Liver (tissue), 8 donors: ENCODE measurements at regions not wholly inside any gene's neighbourhood (a gene's known extent, or its start where the extent isn't known, plus 50 kb on each side); places are given as distances from the start of the nearest gene placed in this dataset.

ENCODE experiments used
- DNase-seq: peaks from one replicate; pipeline ENCODE4 v3.0.0-alpha.2; 2017; ENCODE audit warnings: low spot score
- H3K27ac ChIP-seq, 2 donors: one replicate each; pipeline ENCODE4 v1.7.0; 2013; ENCODE audit warnings: inconsistent platforms in 2 of 2, low read length in 2 of 2, control low read depth in 1 of 2, low read depth in 1 of 2, mild to moderate bottlenecking in 1 of 2
- H3K27me3 ChIP-seq, 4 donors: one replicate each; pipeline versions ENCODE4 v1.6.1 to v1.7.0; 2013; ENCODE audit warnings: low read length in 3 of 4, inconsistent platforms in 1 of 4, mild to moderate bottlenecking in 1 of 4, moderate library complexity in 1 of 4; ENCODE audit not compliant: control insufficient read depth in 4 of 4, insufficient read depth in 4 of 4
- H3K36me3 ChIP-seq, 4 donors: one replicate each; pipeline versions ENCODE4 v1.6.1 to v1.7.0; 2013; ENCODE audit warnings: low read length in 3 of 4, mild to moderate bottlenecking in 3 of 4, low read depth in 1 of 4, moderate library complexity in 1 of 4; ENCODE audit not compliant: control insufficient read depth in 4 of 4, insufficient read depth in 3 of 4
- H3K4me1 ChIP-seq, 4 donors: one replicate each; pipeline versions ENCODE4 v1.6.1 to v1.7.0; 2013; ENCODE audit warnings: low read length in 3 of 4, mild to moderate bottlenecking in 3 of 4, moderate library complexity in 1 of 4; ENCODE audit not compliant: control insufficient read depth in 4 of 4, insufficient read depth in 4 of 4
- H3K4me3 ChIP-seq, 3 donors: one replicate each; pipeline versions ENCODE4 v1.6.1 to v1.7.0; 2013; ENCODE audit warnings: low read length in 3 of 3, control low read depth in 1 of 3, low read depth in 1 of 3, mild to moderate bottlenecking in 1 of 3
- H3K9ac ChIP-seq, 2 donors: one replicate each; pipeline ENCODE4 v1.7.0; 2013; ENCODE audit warnings: low read length in 2 of 2, mild to moderate bottlenecking in 2 of 2, moderate library complexity in 2 of 2, control low read depth in 1 of 2, low read depth in 1 of 2
- H3K9me3 ChIP-seq, 4 donors: one replicate each; pipeline versions ENCODE4 v1.6.1 to v1.7.0; 2013; ENCODE audit warnings: low read length in 3 of 4; ENCODE audit not compliant: control insufficient read depth in 4 of 4
- ATF3 ChIP-seq: IDR thresholded peaks from 2 replicates; pipeline ENCODE4 v1.6.1; 2016; ENCODE audit warnings: antibody characterized with exemption
- CTCF ChIP-seq: fragments of 150-350 bp; IDR thresholded peaks from 2 replicates; pipeline ENCODE4 v1.5.1; 2017; ENCODE audit warnings: improper control_type of control experiment, low read depth, low read length; ENCODE audit not compliant: missing input control
- EGR1 ChIP-seq, 2 donors: IDR thresholded peaks; 2 replicates each; pipeline ENCODE4 v1.6.1; 2016 to 2018; ENCODE audit warnings: antibody characterized with exemption in 2 of 2, low read depth in 2 of 2
- GABPA ChIP-seq, 2 donors: IDR thresholded peaks in 1 of 2; conservative IDR thresholded peaks in 1 of 2; 2 replicates each; pipeline ENCODE4 v1.6.1; 2016; ENCODE audit warnings: antibody characterized with exemption in 2 of 2, mild to moderate bottlenecking in 1 of 2, moderate library complexity in 1 of 2
- NR2F2 ChIP-seq: IDR thresholded peaks from 2 replicates; pipeline ENCODE4 v1.6.1; 2016; ENCODE audit warnings: antibody characterized with exemption
- RAD21 ChIP-seq, 2 donors: IDR thresholded peaks; 2 replicates each; pipeline ENCODE4 v1.6.1; 2016; ENCODE audit warnings: antibody characterized with exemption in 2 of 2, mild to moderate bottlenecking in 2 of 2
- REST ChIP-seq: IDR thresholded peaks from 2 replicates; pipeline ENCODE4 v1.6.1; 2016; ENCODE audit warnings: antibody characterized with exemption, mild to moderate bottlenecking
- RXRA ChIP-seq, 2 donors: IDR thresholded peaks; 2 replicates each; pipeline ENCODE4 v1.6.1; 2017 to 2018; ENCODE audit warnings: antibody characterized with exemption in 2 of 2, mild to moderate bottlenecking in 1 of 2
- TAF1 ChIP-seq: conservative IDR thresholded peaks from 2 replicates; pipeline ENCODE4 v1.6.1; 2016; ENCODE audit warnings: antibody characterized with exemption, mild to moderate bottlenecking
- WGBS: extraction: QIAGEN DNeasy Blood & Tissue Kit; methylation state at CpG from one replicate; pipeline ENCODE4 v1.1.7; 2013; 5-methylcytosine and 5-hydroxymethylcytosine counted together
- donor health status: healthy.
- donor health status: healthy.
- donor health status: healthy.
- donor health status: healthy.
- donor health status: healthy.

DNA sequence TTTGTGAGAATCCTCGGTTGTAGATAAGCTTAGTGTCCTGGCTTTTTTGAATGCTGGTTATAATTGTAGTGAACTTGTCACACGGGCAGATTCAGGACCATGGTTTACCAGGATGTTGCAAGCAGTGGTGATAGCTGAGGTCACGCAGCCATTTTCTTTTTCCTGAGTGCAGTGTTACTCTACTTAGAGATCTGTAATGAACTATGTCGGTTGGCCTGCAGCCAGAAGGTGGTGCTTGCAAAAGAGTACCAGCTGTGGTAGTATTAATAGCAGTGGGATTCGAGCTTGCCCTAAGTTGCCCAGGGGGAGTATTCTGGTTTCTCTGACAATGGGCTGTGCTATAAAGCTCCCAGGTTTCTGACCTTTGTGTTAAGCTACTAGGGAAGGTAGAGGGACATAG, 368.9 kb downstream of the SLITRK2 start:
- no peak for TF ChIP-seq ATF3
- no peak overlapping the region for H3K27ac ChIP-seq
- H3K27me3 ChIP-seq = no peaks in the 10 kb centered on the region
- no peak overlapping the region for H3K4me3 ChIP-seq
- no peaks in the 10 kb centered on the region for H3K36me3 ChIP-seq
- no peaks in the 10 kb centered on the region for H3K9me3 ChIP-seq
- H3K4me1 ChIP-seq = no peaks in the 10 kb centered on the region
- H3K9ac ChIP-seq = no peak overlapping the region
- no peak for DNase-seq
- WGBS = 83% methylated on average over 5 of the region's 5 CpGs

DNA sequence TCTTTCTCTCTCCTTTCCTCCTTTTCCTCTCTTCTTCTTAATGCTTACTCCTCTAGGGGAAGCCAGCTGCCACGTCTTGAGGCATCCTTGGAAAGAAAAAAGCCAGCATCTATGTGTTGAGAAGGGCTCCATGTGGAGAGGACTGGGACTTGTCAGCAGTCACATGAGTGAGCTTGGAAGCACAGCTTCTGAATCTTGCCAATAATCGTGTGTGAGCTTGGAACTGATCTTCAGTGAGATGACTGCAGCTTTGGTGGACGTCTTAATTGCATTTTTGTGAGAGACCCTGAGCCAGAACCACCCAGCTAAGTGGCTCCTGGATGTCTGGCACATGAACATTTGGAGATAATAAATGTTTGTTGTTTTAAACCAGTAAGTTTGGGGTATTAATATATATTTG, 371.7 kb downstream of the SLITRK2 start:
- no peak for DNase-seq
- H3K4me3 ChIP-seq = no peak overlapping the region
- TF ChIP-seq EGR1 (IDR thresholded peaks at IDR 0.05; ENCODE audit: low read depth in 2 of 2) (no peak), GABPA (IDR thresholded peaks at IDR 0.05 in 1 of 2, conservative IDR thresholded peaks at IDR 0.05 in 1 of 2) (no peak), CTCF (no peak), NR2F2 (no peak), REST (no peak), TAF1 (no peak)
- no peaks in the 10 kb centered on the region for H3K9me3 ChIP-seq
- no peaks in the 10 kb centered on the region for H3K27me3 ChIP-seq
- no peaks in the 10 kb centered on the region for H3K4me1 ChIP-seq
- H3K9ac ChIP-seq = no peak overlapping the region
- no peak overlapping the region for H3K27ac ChIP-seq
- WGBS = 45% methylated on average over 3 of the region's 3 CpGs
- H3K36me3 ChIP-seq = no peaks in the 10 kb centered on the region

- WGBS = 58% methylated on average over 4 of the region's 4 CpGs
- no peak overlapping the region for H3K27ac ChIP-seq
- TF ChIP-seq RXRA (IDR thresholded peaks at IDR 0.05) = no peak
Observed at GRCh38 chrX:146208821-146209220, 391.2 kb downstream of the SLITRK2 start.

DNA sequence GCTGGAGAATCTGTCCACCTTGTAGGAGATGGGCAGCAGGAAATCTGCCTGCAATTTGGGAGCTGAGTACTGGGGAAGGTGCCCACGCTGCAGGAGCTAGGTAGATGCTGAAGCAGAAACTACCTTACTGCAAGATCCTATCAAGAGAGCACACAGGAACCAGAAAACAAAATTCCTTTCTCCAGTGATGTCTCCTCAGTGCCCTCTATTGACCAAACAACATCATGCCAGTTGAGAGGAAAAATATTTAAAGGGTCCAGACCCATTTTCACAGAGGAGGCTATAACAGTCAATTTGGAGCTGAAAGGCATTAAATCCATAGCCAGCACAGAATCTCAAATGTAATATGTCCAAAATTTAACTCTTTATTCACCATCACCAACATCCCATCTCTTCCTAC, 406.8 kb downstream of the SLITRK2 start:
- Histone ChIP-seq H3K36me3 (no peaks in the 10 kb centered on the region), H3K27ac (no peak overlapping the region), H3K4me3 (no peak overlapping the region), H3K4me1 (no peaks in the 10 kb centered on the region), H3K9me3 (no peaks in the 10 kb centered on the region), H3K9ac (no peak overlapping the region), H3K27me3 (no peaks in the 10 kb centered on the region)
- no peak for DNase-seq
- WGBS = 64% methylated on average over 1 of the region's 1 CpG
- TF ChIP-seq REST (no peak), CTCF (peak; percentile 17), NR2F2 (no peak), EGR1 (IDR thresholded peaks at IDR 0.05; ENCODE audit: low read depth in 2 of 2) (no peak), RAD21 (IDR thresholded peaks at IDR 0.05) (peak; percentile 36 to 69)

More at GRCh38 chrX:146208821-146209220, 391.2 kb downstream of the SLITRK2 start:
- DNase-seq = no peak
- H3K4me1 ChIP-seq = no peaks in the 10 kb centered on the region
- H3K9me3 ChIP-seq = no peaks in the 10 kb centered on the region
- H3K27me3 ChIP-seq = no peaks in the 10 kb centered on the region
- no peak overlapping the region for H3K9ac ChIP-seq
- no peaks in the 10 kb centered on the region for H3K36me3 ChIP-seq
- H3K4me3 ChIP-seq = no peak overlapping the region
